HG03135 (cell line): ENCODE measurements at regions not wholly inside any gene's neighbourhood (a gene's known extent, or its start where the extent isn't known, plus 50 kb on each side); places are given as distances from the start of the nearest gene placed in this dataset.

ENCODE experiments used
- ATAC-seq: cut with Tn5 transposase; IDR thresholded peaks from one replicate; pipeline ENCODE4 v1.9.1; 2021; ENCODE audit warnings: mild to moderate bottlenecking, moderate library complexity; ENCODE audit not compliant: unreplicated experiment

DNA sequence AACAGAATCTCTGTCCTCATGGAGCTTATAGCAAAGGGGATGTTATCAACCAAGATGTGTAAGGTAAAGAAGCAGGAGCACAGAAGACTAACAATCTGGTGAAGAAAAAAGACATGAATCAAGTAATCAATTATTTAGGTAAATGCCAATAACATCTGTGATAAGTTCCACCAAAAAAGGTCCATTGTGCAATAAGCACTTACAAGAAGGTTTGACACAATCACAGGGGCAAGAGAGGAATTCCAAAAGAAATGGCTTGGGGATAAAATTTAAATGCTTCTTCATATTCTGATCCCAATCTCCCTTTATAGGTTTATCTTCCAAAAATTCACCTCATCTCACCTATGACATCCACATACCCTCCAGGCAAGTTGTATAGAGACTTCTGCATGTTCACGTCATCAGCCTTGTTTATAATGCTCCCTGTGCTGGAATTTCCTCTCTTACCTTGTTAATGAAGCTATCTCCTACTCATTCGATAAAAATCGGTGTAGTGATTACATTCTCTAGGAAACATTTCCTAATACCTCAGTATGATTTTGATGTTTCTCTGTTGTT lies 53.6 kb upstream of the DPT start:
- ATAC-seq, result no peak

DNA sequence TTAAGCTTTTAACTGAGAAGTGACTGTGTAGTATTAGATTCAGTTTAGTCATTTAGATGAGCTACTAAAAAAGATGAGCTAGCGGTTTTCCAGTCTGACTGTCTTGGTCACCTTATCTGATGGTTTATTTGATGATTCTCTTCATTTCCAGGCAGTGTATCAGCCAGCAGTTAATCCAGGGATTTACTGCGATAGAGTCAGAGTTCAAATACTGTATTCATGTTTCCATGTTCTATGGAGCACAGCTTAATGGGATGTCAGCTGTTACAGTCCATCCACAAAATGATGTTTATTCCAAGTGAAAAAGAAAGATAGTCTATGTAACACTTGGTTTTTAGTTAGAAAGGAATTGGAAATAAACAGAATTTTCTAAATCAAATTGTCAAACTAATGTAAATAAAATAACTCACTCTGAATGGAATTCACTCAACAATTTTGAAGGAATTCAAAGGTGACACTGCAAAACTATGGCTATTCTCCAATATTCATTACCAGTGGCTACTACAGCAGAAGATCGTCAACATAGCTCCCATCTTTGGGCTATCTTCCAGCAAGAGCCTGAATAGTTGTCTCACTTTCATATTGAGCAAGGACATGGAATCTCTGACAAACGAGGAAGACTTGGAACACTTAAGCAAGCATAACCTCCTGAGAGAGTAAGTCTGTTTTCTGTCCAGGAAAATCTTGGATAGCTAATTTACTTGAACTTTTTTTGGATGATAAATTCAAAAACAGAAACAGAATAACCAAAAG lies 54.6 kb upstream of the DPT start:
- ATAC-seq, result no peak

- no peak for ATAC-seq
These were observed 57.7 kb upstream of the DPT start for GRCh38 chr1:168786476-168787330.

DNA sequence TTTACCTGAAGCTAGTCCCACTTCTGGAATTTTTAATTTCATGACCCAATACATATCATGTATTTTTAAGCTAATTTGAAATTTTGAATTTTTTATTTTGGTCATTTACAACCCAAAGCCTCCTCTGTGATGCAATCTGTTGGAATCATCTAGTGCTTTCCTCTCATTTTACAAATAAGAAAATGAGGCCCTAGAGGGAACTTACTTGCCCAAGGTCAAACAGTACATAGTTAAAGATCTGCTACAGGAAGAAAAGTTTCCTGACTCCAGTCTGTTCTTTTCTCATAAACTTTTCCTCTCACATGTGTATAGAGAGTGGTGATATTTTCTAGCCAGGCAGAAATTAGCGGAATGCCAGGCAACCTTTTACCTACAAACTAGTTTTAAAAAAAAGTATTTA lies 59.3 kb upstream of the DPT start:
- ATAC-seq, result no peak

- ATAC-seq, result no peak
These were observed 60.5 kb upstream of the DPT start for GRCh38 chr1:168789501-168789900.

DNA sequence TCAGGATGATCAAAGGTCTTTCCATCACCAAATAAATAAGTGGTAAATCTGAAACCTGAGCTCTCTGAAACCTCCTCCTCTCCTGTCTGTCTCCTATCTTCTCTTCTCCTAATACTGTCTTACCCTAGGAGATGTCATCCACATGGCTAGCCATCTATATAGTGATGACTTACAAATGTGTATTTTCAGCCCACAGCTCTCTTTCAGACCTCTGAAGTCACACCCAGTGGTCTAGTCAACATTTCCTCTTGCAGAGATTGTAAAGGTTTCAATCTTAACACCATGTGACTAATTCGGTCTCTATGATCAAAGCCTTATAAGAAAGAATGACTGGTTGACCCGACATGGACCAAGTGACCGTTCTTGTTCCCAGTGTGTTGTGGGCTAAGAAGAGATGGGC lies 63.1 kb upstream of the DPT start:
- ATAC-seq, result no peak

DNA sequence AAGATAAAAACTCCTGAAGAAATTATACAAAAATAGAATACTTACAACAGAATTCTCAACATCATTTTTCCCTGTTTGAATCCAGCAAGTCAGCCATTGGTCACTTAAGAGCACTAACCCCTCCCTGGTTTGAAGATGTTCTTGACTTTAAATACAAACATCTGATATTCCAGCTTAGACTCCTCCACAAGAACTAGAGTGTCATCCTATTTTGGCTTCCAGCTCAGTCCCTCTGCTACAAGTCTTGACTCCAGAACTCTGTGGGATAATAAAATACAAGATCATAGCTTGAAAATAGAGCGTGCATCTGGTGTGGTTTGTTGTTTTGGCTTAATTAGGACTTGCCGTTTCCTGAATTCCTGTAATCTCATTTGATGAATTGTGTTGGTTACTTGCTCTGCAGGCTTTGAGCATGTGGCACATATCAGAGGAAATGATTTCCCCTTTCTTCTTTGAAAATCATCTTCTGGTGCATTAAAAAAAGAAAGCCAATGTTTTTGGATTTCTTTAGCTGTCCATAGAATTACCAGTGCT lies 63.7 kb upstream of the DPT start:
- ATAC-seq, result no peak

GRCh38 chr1:168794057-168794456 lies 65.1 kb upstream of the DPT start:
- ATAC-seq, result no peak

- no peak for ATAC-seq
These were observed 66.7 kb upstream of the DPT start for GRCh38 chr1:168795681-168796080.

DNA sequence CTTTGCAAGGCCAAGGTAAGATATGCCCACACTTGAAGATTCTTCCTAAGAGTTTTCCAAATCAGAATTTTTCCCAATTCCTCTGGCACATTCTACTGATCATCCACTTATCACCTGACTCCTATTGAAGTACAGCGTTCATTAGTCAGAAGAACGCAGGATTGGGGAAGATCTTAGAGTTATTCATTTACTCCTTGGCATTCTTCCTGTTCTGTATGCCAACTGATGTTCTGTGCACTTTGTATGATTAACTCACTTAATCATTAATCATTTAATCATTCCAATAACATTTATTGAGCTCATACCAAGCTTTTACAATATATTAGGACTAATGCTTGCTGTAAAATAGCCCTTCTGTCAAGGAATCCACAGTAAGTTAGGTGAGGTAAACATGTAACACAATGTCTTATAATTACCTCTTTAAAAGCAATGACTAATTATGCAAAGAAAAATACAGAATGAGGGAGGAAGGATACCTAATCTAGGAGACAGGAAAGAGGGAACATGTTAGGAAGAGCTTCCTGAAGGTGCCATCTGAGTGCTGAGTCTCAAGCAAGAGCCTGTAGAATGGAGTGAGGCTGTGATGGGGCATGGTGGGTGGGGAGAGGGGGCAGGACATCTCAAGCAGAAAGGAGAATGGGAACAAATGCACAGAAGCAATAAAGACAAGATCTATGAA lies 71.1 kb upstream of the DPT start:
- ATAC-seq, result no peak

DNA sequence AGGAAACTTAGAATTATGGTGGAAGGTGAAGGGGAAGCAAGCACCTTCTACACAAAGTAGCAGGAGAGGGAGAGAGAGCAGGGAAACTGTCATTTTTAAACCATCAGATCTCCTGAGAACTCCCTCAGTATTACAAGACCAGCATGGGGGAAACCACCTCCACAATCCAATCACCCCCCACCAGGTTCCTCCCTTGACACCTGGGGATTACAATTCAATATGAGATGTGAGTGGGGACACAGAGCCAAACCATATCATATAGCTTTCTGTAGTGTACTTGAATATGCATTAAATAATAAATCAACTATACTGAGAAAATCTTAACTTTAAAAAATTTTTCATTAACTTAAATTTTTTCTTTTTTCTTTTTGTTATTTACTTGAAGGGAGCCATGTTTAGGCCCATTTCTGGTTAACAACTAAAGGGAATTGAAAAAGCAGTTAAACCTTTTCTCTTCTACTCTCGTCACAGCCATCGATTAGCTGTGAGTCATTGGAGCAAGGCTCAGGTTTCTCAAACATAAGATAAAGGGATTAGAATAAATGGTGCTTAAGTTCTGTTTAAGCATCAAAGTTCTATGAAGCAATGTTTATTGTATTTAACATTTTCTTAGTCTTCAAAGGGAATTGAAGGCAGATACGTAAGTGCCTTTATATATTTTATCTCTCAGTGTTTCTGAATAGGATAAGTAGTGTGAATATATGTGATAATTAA lies 72.2 kb upstream of the DPT start:
- no peak for ATAC-seq

- no peak for ATAC-seq
These were observed 75.0 kb upstream of the DPT start for GRCh38 chr1:168803806-168804510.

DNA sequence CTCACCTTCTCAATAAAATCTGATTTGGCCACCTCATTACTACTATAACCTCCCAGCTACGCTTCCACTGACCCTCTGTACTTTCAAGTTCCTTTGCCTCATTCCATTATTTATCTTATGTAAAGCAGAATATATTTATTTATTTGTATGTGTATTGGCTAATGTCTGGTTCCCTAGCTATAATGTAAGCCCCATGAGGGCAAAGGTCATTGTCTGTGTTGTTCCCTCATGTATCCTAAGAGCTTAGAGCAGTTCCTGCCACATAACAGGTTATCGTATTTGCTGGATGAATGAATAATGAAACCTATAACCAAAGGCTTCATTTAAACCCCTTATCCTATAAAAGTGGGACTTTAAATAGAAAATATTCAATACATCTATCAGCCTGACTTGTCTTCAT lies 77.9 kb upstream of the DPT start:
- ATAC-seq, result no peak

- no peak for ATAC-seq
These were observed 82.2 kb upstream of the DPT start for GRCh38 chr1:168811176-168811575.

- no peak for ATAC-seq
These were observed 90.7 kb upstream of the DPT start for GRCh38 chr1:168819668-168820067.

DNA sequence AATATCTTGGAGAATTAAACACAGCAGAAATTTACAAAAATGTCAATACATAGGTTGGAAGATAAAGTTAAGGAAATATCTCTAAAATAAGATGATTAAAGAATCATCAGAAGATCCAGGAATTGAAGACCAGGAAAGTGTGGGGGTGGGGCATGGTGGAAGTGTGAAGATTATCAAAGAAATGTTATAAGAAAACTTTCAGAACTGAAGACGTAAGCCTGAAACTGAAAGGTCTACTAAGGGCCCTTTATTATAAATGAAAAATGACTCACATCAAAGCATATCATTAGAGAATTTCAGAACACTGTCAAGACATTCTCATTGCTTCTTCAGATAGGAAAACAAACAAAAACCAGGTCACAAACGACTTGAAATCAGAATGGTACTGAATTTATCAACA lies 92.4 kb upstream of the DPT start:
- ATAC-seq, result no peak

- ATAC-seq, result no peak
These were observed 93.9 kb upstream of the DPT start for GRCh38 chr1:168822911-168823310.

DNA sequence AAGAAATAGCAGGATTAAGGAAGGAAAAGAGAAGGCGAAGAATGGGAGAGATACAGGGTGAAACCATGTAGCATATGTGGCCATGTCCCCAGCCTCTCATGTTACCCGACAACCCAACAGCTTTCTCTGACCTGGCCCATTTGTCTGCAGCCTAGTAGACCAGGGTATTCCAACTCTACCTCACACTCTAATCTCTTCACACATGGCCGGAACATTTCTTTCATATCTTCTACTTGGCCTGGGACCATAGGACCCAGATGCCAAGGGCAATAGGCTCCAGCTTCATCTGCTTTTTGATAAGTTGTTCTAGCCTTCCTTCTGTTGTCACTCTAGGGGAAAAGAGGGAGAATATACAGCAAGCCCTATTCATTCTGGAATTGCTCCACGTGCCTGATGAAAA lies 95.0 kb upstream of the DPT start:
- no peak for ATAC-seq

DNA sequence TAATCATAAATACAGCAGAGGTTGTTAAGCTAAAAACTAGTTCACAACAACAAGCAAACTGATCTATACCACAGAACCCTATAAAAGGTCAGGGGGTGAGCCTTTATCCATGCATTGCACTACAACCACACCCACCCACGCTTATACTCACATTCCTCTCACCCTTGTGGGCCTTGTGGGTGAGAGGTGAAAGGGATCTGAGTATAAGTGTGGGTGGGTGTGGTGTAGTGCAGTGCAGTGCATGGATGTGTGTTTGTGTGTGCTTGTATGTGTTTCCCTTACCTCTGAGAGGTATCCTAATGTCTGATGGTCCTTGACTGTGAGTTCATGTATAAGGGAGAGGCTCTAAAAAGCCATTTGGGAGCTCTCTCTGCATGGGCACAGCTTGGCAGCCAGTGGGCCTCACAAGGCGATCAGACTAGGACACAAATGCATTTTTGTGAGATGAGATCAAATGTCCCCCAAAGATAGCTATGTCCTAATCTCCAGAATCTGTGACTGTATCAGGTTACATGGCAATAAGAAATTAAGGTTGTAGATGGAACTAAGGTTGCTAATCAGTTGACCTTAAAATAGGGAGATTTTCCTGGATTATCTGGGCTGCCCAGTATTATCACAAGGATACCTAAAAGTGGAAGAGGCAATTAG lies 95.5 kb upstream of the DPT start:
- ATAC-seq, result no peak
